IMR-90 (cell line): ENCODE measurements at regions not wholly inside any gene's neighbourhood (a gene's known extent, or its start where the extent isn't known, plus 50 kb on each side); places are given as distances from the start of the nearest gene placed in this dataset.

Experiments
- ATAC-seq: fragments of 200-7000 bp; cut with Tn5 transposase; 2 replicates; pipeline ENCODE4 v1.9.1; 2020; ENCODE audit warnings: low read depth, mild to moderate bottlenecking, moderate library complexity
- BruUV-seq: library from RNA; stranded (reverse); fragments of 400-500 nt; replicated peaks from 2 replicates; lab custom pipeline; 2021; lab: Mats Ljungman, UMichigan
- CTCF ChIA-PET: fragments of 300-600 bp; formaldehyde crosslinking; extraction: SDS; loops from one replicate; lab custom pipeline; 2021; ENCODE audit warnings: antibody characterized with exemption; lab: Yijun Ruan, JAX
- POLR2A ChIA-PET: fragments of 300-600 bp; sonication (Branson Sonifier 250); formaldehyde crosslinking; loops from one replicate; lab custom pipeline; 2022; ENCODE audit warnings: antibody characterized with exemption; ENCODE audit not compliant: unreplicated experiment; lab: Charles Lee
- DNase-seq: peaks from one replicate; pipeline ENCODE4 v3.0.0; 2013
- H2AFZ ChIP-seq: replicated peaks from 2 replicates; pipeline ENCODE3; 2013; ENCODE audit warnings: low read length, mild to moderate bottlenecking; ENCODE audit not compliant: poor library complexity
- H2AK5ac ChIP-seq: 2 replicates; pipeline ENCODE4 v1.6.1; 2013; ENCODE audit warnings: low read depth, low read length, inconsistent platforms
- H2AK9ac ChIP-seq: replicated peaks from 2 replicates; pipeline ENCODE3; 2013; ENCODE audit warnings: mild to moderate bottlenecking, low read depth, low read length, moderate library complexity; ENCODE audit not compliant: poor library complexity
- H2BK120ac ChIP-seq: 2 replicates; pipeline ENCODE4 v1.6.1; 2013; ENCODE audit warnings: low read depth, low read length, inconsistent platforms
- H2BK15ac ChIP-seq: 3 replicates; pipeline ENCODE4 v1.6.1; 2013; ENCODE audit warnings: low read depth, low read length, inconsistent platforms
- H2BK20ac ChIP-seq: 2 replicates; pipeline ENCODE4 v1.6.1; 2013; ENCODE audit warnings: low read depth, mild to moderate bottlenecking, inconsistent platforms, low read length, moderate library complexity
- H2BK5ac ChIP-seq: 2 replicates; pipeline ENCODE4 v1.6.1; 2013; ENCODE audit warnings: mild to moderate bottlenecking, low read depth, low read length, inconsistent platforms; ENCODE audit not compliant: poor library complexity, severe bottlenecking
- H3K14ac ChIP-seq: replicated peaks from 2 replicates; pipeline ENCODE4 v1.6.1; 2013; ENCODE audit warnings: low read depth, low read length, inconsistent platforms
- H3K18ac ChIP-seq: 2 replicates; pipeline ENCODE4 v1.6.1; 2013; ENCODE audit warnings: low read depth, low read length, control low read depth
- H3K23ac ChIP-seq: 2 replicates; pipeline ENCODE4 v1.6.1; 2013; ENCODE audit warnings: low read depth, low read length, inconsistent platforms
- H3K27ac ChIP-seq: 2 replicates; pipeline ENCODE4 v1.5.1; 2013; ENCODE audit warnings: mild to moderate bottlenecking, control low read depth, low read length; ENCODE audit not compliant: insufficient read depth
- H3K27me3 ChIP-seq: 2 replicates; pipeline ENCODE4 v1.6.1; 2013; ENCODE audit warnings: low read length; ENCODE audit not compliant: control insufficient read depth, insufficient read depth
- H3K36me3 ChIP-seq: 2 replicates; pipeline ENCODE4 v1.6.1; 2013; ENCODE audit warnings: low read length, mixed read lengths; ENCODE audit not compliant: control insufficient read depth, insufficient read depth
- H3K4ac ChIP-seq: 2 replicates; pipeline ENCODE4 v1.6.1; 2013; ENCODE audit warnings: low read depth, low read length, inconsistent platforms
- H3K4me1 ChIP-seq: 2 replicates; pipeline ENCODE4 v1.6.1; 2013; ENCODE audit warnings: low read length, mixed read lengths; ENCODE audit not compliant: control insufficient read depth, insufficient read depth
- H3K4me2 ChIP-seq: 2 replicates; pipeline ENCODE4 v1.6.1; 2013; ENCODE audit warnings: low read depth, mild to moderate bottlenecking, control low read depth, low read length, moderate library complexity
- H3K4me3 ChIP-seq: 2 replicates; pipeline ENCODE4 v1.5.1; 2013; ENCODE audit warnings: low read depth, mild to moderate bottlenecking, control low read depth, low read length, moderate library complexity; ENCODE audit not compliant: insufficient read depth
- H3K56ac ChIP-seq: 2 replicates; pipeline ENCODE4 v1.6.1; 2013; ENCODE audit warnings: low read length, inconsistent platforms; ENCODE audit not compliant: insufficient read depth; ENCODE audit errors: extremely low read depth
- H3K79me1 ChIP-seq, 2 experiments: 2 replicates each; pipeline ENCODE4 v1.6.1; 2013; ENCODE audit warnings: low read length in 2 of 2, inconsistent platforms in 1 of 2, low read depth in 1 of 2
- H3K9ac ChIP-seq: 2 replicates; pipeline ENCODE4 v1.6.1; 2013; ENCODE audit warnings: low read depth, low read length, control low read depth
- H3K9me1 ChIP-seq: 2 replicates; pipeline ENCODE4 v1.6.1; 2013; ENCODE audit warnings: low read length, inconsistent platforms; ENCODE audit not compliant: insufficient read depth
- H3K9me3 ChIP-seq: 2 replicates; pipeline ENCODE4 v1.6.1; 2013; ENCODE audit warnings: low read length; ENCODE audit not compliant: control insufficient read depth, insufficient read depth
- H4K20me1 ChIP-seq: 2 replicates; pipeline ENCODE4 v1.6.1; 2013; ENCODE audit warnings: low read length, inconsistent platforms; ENCODE audit not compliant: insufficient read depth
- H4K5ac ChIP-seq: 2 replicates; pipeline ENCODE4 v1.6.1; 2013; ENCODE audit warnings: mild to moderate bottlenecking, low read depth, low read length, control low read depth
- H4K8ac ChIP-seq, 2 experiments: 2 replicates each; pipeline ENCODE4 v1.6.1; 2013; ENCODE audit warnings: low read depth in 2 of 2, low read length in 2 of 2, control low read depth in 1 of 2, inconsistent platforms in 1 of 2
- H4K91ac ChIP-seq: 2 replicates; pipeline ENCODE4 v1.6.1; 2013; ENCODE audit warnings: low read depth, low read length, inconsistent platforms; ENCODE audit not compliant: insufficient read depth
- BHLHE40 ChIP-seq: fragments of 150-350 bp; IDR thresholded peaks from 2 replicates; pipeline ENCODE4 v1.6.1; 2016; ENCODE audit warnings: mild to moderate bottlenecking, low read depth, low read length
- CHD1 ChIP-seq: IDR thresholded peaks from 2 replicates; pipeline ENCODE4 v1.6.1; 2012; ENCODE audit warnings: low read depth, low read length, improper control_type of control experiment
- FOS ChIP-seq: fragments of 150-350 bp; IDR thresholded peaks from 2 replicates; pipeline ENCODE4 v1.6.1; 2016; ENCODE audit warnings: low read depth, low read length
- MXI1 ChIP-seq: IDR thresholded peaks from 2 replicates; pipeline ENCODE4 v1.6.1; 2012; ENCODE audit warnings: low read depth, mild to moderate bottlenecking, low read length, moderate library complexity, borderline replicate concordance
- POLR2A ChIP-seq: IDR thresholded peaks from 2 replicates; pipeline ENCODE4 v1.6.1; 2012; ENCODE audit warnings: mild to moderate bottlenecking, low read depth, low read length
- RAD21 ChIP-seq: IDR thresholded peaks from 2 replicates; pipeline ENCODE4 v1.6.1; 2012; ENCODE audit warnings: low read length, improper control_type of control experiment
- RCOR1 ChIP-seq: IDR thresholded peaks from 2 replicates; pipeline ENCODE4 v1.6.1; 2012; ENCODE audit warnings: mild to moderate bottlenecking, low read length, improper control_type of control experiment; ENCODE audit not compliant: insufficient replicate concordance
- RFX5 ChIP-seq: IDR thresholded peaks from 2 replicates; pipeline ENCODE4 v1.8.0; 2012; ENCODE audit warnings: low read depth, mild to moderate bottlenecking, low read length, moderate library complexity
- SMC3 ChIP-seq: fragments of 150-350 bp; IDR thresholded peaks from 2 replicates; pipeline ENCODE4 v1.6.1; 2016; ENCODE audit warnings: low read depth, mild to moderate bottlenecking, antibody characterized with exemption, low read length, moderate library complexity
- USF2 ChIP-seq: fragments of 150-350 bp; IDR thresholded peaks from 2 replicates; pipeline ENCODE4 v1.6.1; 2017; ENCODE audit warnings: mild to moderate bottlenecking, antibody characterized with exemption, low read length, low read depth
- WGBS, 2 experiments: methylation state at CpG; one replicate each; pipeline versions ENCODE4 v1.1.5 to v1.1.7; 2013; ENCODE audit warnings: missing lambda C conversion rate in 2 of 2; ENCODE audit not compliant: insufficient read length in 1 of 2; ENCODE audit errors: extremely low coverage in 2 of 2; 5-methylcytosine and 5-hydroxymethylcytosine counted together
- dilution Hi-C: fragments of 300-500 bp; cut with HindIII; formaldehyde crosslinking; loops from one replicate; pipeline ENCODE4 v1.14.3; 2018; ENCODE audit warnings: low sequenced_read_pairs; ENCODE audit not compliant: unreplicated experiment
- in situ Hi-C: fragments of 300-500 bp; cut with MboI; formaldehyde crosslinking; loops from 3 replicates; pipeline ENCODE4 v1.14.3; 2019; ENCODE audit warnings: low sequenced_read_pairs, inconsistent platforms, mixed read lengths
- intact Hi-C: fragments of 100-400 bp; cut with micrococcal nuclease; formaldehyde crosslinking; loops from 2 replicates; pipeline ENCODE4 v1.10.0; 2022
- TF ChIP-seq, protein P1 (sequence below): conservative IDR thresholded peaks from 2 replicates; pipeline ENCODE4 v1.5.1; 2012; ENCODE audit warnings: mild to moderate bottlenecking, low read depth, low read length, improper control_type of control experiment

GRCh38 chr20:21971436-21971835, 266.0 kb downstream of the PAX1 start:
- CTCF ChIA-PET: no interaction called here
- Histone ChIP-seq H3K4me3 (no peak overlapping the region), H3K9me3 (peaks cover 10% of the 10 kb centered on the region), H2BK15ac (no peak overlapping the region), H3K27me3 (no peaks in the 10 kb centered on the region), H4K20me1 (no peaks in the 10 kb centered on the region), H3K9me1 (no peaks in the 10 kb centered on the region), H3K79me1 (no peaks in the 10 kb centered on the region), H3K18ac (no peak overlapping the region), H3K4me2 (no peak overlapping the region), H2BK20ac (no peak overlapping the region), H3K36me3 (no peaks in the 10 kb centered on the region), H2BK120ac (no peak overlapping the region), H3K4ac (no peak overlapping the region), H2AFZ (no peak overlapping the region), H2AK5ac (no peak overlapping the region), H2BK5ac (no peak overlapping the region), H3K9ac (no peak overlapping the region), H3K56ac (no peak overlapping the region), H4K91ac (no peak overlapping the region), H3K14ac (no peak overlapping the region), H2AK9ac (no peak overlapping the region), H3K23ac (no peak overlapping the region), H3K27ac (no peak overlapping the region), H3K4me1 (no peaks in the 10 kb centered on the region), H4K8ac (no peak overlapping the region), H4K5ac (no peak overlapping the region)
- in situ Hi-C loops (no loop called here), intact Hi-C loops (no loop called here), dilution Hi-C loops (no loop called here)
- DNase-seq (no peak), ATAC-seq (no peak)
- BruUV-seq: no TSS peak
- no CpG with 5 or more reads among the region's 2 CpGs for WGBS, 2 experiments
- TF ChIP-seq RCOR1 (no peak), POLR2A (no peak), RFX5 (no peak), FOS (no peak), MXI1 (no peak), SMC3 (no peak), BHLHE40 (no peak), USF2 (no peak), RAD21 (no peak), CHD1 (no peak)
- TF ChIP-seq, protein P1, sequence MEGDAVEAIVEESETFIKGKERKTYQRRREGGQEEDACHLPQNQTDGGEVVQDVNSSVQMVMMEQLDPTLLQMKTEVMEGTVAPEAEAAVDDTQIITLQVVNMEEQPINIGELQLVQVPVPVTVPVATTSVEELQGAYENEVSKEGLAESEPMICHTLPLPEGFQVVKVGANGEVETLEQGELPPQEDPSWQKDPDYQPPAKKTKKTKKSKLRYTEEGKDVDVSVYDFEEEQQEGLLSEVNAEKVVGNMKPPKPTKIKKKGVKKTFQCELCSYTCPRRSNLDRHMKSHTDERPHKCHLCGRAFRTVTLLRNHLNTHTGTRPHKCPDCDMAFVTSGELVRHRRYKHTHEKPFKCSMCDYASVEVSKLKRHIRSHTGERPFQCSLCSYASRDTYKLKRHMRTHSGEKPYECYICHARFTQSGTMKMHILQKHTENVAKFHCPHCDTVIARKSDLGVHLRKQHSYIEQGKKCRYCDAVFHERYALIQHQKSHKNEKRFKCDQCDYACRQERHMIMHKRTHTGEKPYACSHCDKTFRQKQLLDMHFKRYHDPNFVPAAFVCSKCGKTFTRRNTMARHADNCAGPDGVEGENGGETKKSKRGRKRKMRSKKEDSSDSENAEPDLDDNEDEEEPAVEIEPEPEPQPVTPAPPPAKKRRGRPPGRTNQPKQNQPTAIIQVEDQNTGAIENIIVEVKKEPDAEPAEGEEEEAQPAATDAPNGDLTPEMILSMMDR: no peak
- POLR2A ChIA-PET: no interaction called here
